NCI-H748 treated with DMSO at 0.1 percent for 48 hours (cell line): ENCODE measurements at regions not wholly inside any gene's neighbourhood (a gene's known extent, or its start where the extent isn't known, plus 50 kb on each side); places are given as distances from the start of the nearest gene placed in this dataset.

Experiments used
- DNase-seq: peaks from one replicate; lab custom pipeline; 2025; lab: John Stamatoyannopoulos, UW

DNA sequence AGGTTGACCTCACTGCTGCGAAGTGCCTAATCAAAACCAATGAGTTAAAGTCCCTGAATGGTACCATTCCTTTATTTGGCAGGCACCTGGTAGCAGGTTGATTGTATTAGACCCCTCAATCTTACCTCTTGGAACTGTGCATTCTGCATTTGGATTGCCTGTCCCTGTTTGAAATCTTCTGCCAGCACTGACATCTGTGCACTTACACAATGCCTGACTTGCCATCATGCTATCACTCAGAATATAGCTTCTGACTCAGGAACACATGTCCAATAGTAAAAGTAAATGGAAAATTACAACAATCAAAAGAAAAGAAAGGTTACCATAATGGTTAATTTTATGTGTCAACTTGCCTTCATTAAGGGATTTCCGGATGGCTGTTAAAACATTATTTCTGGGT is 366.0 kb upstream of the PDGFD start:
- no peak for DNase-seq

DNA sequence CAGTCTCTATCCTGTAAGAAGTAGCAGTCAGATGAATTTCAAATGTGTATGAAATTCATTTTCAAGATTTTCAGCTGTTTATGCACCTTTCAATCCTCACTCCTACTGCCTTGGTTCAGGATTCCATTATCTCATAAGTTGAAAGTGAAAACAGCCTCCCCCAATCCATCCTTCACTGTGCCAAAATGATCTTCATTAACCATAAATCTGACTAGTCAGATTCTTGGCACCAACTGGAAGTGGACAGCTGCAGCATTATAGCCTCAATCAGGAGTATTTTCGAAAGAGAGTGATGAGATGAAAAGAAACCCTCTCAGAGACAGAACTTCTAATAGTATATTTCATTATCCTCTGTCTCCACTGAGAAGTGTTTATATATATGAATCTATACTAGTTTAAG is 365.3 kb upstream of the PDGFD start:
- no peak for DNase-seq

DNA sequence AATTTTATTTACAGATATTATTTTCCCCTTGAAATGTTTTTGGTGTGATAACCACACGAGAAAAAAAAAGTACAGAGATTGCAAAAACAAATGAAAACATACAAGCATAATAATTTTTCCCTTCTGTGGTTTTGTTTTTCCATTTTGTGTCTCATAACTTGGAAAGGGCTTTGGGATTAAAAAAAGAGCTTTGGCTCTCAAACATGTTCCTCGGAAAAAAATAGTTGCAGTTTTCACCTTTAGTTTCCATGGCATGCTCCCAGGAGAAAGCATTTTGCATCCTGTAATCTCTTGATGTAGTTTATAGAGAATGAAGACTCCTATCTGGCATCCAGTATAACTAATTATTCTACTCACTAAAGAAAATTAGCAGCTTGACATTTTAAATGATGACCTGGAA is 362.1 kb upstream of the PDGFD start:
- no peak for DNase-seq

DNA sequence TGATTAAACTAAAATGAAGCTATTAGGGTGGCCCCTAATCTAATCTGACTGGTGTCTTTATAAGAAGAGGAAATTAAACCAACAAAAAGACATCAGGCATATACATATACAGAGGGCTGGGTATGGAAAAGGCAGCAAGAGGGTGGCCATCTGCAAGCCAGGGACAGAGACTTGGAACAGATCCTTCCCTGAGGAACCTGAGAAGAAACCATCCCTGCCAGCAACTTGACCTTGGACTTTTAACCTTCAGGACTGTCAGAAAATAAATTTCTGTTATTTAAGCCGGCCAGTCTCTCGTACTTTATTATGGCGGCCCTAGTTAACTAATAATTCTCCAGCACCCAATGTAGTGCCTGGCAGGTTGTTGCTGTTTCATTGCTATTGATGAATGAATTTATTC is 361.5 kb upstream of the PDGFD start:
- DNase-seq, result no peak

DNA sequence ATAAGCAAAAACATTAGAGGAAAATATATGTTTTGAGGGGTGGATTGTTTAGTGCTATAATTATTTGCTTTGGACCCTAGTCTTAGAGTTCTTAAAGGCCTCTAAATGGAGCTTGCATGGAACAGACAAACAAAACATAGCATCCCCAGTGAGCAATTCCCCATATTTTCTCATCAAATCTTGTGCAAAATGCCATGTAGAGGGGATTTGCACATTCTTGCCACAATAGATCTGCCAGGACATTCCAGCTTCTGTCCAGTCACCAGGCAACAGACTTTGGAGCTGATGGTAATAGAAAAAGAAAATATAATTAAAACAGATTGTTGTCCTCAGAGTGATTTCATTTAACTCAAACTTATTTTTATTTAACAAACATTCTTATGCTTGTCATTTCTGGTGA is 360.3 kb upstream of the PDGFD start:
- DNase-seq, result no peak

DNA sequence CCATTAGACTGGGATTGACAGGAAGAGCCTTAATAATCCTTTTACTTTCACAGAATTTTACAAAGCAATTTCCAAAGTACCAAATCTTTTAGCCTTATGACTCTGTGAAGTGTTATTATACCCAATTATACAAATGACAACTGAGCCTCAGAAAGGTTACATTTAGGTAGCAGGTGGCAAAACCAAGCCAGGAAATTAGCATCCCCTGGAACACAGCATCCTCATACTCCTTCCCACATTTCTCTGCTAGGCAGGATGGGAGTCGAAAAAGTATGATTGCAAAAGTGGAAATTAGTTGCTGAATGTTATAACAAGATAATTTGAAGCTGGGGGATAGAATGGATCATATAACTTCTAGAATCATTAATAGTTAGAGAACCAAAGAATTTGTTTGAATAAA is 359.7 kb upstream of the PDGFD start:
- DNase-seq, result no peak

DNA sequence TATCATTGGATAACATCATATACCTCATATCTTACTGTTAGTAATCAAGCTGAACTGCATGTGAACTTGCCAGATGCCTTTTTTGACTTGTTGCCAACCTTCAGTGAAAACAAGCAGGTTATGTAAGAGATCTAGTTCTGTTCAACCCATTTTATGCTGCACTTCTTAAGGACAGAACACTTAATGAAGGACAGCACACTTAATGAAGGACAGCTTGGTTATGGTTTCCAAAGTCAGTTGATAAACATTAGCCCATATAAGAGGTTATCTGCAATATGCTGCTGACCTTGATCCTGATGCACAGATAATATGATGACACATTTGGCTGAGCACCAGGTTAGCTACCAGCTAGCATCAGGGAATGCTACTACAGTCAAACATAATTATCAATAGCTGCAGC is 358.7 kb upstream of the PDGFD start:
- no peak for DNase-seq

DNA sequence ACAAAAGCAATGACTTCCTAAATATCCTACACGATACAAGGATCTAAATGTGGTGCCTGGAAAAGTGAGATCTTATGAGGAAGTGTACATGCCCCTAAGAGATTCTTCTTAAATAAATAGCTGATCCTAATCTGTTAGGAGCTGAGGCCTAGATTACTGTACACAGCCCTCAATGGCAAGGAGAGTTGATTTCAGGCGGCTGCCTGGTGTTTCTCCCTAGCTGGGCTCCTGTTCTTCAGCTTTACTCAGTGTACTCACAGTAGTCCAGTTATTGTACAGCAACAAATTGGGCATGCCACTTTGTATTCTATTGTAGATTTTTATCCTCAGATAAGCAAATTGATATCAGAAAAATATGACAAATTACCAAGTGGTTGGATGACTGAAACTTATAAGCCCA is 358.2 kb upstream of the PDGFD start:
- DNase-seq, result no peak

DNA sequence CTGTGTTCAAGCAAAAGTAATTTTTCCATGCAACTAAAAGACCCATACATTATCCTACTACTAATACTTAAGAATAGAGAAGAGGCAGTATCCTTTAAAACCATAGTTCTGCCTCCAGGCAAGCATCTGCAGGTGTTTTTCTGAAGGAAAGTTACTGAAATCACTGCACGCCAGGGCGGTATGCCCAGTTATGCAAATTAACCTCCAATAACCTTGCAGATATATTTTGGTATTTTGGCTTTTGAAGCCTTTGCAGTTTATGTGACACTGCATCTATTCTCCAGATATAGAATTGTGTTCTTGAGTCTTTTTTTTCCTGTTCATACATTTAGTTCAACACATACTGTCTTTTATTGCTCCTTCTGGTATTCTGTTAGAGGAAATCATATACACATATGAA is 346.2 kb upstream of the PDGFD start:
- DNase-seq, result no peak

DNA sequence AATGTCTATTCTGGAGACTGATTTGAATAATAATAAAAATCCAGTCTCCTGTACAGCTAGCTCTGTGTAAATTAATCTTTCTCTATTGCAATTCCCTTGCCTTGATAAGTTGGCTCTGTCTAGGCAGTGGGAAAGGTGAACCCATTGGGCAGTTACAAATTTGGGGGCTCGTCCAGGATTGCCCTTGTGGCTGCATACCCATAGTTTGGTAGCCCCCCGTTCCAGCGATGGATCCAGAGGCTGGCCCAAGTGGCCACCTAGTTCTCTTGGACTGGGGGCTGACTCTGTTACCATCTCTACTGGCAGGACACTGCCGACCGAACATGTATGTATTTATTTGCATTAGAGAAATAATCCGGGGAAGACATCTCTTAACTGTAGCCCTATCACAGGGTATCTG is 326.2 kb upstream of the PDGFD start:
- DNase-seq, result no peak

DNA sequence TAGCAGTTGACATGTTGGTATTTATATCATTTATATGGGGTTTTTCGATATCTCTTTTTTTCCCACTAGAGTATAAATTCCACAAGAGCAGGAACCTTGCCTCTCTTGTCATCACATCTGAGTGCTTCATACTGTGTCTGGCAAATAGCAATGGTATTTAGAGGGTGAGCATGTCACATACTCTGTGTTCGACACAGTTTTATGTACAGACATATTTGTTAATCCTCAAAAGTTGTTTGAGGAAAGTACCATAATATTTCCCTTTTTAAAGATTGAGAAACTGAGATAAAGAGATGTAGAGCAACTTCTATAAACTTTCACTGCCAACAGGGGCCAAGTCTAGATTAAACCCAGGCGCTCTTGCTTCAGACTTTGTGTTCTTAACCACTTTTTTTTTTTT is 324.6 kb upstream of the PDGFD start:
- DNase-seq, result no peak

DNA sequence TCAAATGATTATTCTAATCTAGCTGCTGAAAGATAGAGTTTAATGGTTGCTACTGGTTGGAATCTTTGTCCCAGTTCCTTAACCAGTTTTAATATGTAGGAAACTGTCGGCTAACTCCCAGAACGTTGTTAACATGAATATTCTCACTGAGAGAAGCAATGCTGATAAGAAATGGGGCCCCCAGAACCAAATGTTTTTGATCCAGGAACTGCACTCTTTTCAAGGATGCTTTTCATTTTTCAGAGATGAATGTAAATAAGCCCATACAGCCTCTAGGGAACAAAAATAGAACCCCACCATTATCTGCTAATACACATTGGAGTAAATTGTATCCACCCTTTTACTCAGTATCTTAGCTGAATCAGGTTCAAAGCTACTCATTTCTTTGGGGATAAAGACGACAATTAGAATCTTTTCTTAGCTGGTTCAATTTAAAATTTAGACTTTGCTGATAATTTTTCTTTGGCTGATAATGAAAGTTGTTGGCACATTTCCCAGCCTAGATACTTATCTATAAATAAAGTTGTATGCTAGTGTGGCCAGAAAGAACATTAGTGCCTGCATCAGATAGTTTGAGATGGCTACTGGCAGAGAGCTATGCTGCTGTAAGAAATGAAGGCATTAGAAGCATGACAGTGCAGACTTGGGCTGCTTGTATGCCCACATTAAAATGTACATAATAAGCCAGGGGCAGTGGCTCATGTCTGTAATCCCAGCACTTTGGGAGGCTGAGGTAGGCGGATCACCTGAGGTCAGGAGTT is 323.3 kb upstream of the PDGFD start:
- DNase-seq, result no peak

DNA sequence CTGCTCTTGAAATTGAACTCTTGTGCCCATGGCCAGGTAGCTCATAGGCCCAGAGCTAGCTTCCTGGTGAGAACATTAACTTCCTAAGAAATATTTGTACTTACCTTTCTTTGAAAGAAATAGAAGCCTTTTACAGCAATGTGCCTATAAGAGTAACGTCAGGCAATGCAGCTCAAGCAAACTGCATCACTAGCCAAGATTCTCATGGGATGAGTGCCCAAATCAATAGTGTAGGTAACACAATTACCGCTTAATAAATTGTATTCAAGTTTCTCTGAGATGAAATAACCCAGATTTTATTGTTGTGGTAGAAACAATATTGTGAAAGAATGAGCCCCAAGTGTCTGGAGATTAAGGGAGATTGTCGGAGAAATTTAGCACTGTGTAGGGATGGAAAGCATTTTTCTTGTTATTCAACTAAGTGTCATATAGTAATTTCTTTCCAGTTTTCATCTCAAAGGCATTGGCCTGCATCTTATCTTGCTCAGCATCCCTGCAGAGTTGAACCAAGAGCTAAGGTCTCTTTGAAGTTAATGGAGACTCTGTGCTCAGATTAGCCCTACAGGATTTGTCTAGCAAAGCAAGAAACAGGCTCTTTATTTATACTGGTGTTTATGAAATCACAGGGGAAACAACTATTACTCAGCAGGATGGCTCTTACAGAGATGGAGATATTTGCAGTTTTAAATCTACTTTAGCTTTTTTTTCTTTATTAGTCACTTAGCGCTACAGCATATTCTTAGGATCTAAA is 321.0 kb upstream of the PDGFD start:
- no peak for DNase-seq

DNA sequence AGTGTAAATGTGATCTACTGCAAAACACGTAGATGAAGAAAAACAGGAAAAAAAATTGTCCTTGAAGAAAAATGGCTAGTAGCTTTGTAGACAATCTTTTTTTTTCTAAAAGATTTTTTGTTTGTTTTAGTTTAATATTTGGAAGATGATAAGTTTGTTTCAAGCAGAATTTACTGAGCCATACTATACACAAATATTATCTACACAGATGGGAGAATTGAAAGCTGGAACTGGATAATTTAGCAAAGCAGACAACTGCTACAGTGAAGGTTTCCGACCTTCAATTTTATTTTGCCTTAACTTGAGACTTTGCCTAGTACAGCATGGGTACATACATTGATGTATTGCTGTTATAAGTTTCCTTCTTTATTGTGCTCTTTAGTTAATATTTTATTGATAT is 313.0 kb upstream of the PDGFD start:
- DNase-seq, result no peak

DNA sequence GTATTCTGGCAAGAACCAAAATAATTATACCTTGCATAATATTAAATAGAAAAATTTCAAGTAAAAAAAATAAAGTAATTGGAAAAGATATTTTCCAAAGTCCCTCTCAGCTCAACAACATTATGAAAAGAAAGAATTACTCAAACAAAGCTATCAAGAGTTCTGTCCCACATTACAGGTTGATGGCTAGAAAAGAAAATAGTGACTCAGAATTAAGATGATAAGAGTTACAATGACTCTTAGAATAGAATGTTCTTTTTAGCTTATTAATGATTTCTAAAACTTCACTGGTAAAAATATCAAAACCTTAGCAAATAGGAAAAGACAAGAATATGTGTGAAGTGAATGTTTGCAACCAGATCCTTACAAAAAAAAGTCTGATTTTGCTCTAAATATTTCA is 312.5 kb upstream of the PDGFD start:
- DNase-seq, result no peak

DNA sequence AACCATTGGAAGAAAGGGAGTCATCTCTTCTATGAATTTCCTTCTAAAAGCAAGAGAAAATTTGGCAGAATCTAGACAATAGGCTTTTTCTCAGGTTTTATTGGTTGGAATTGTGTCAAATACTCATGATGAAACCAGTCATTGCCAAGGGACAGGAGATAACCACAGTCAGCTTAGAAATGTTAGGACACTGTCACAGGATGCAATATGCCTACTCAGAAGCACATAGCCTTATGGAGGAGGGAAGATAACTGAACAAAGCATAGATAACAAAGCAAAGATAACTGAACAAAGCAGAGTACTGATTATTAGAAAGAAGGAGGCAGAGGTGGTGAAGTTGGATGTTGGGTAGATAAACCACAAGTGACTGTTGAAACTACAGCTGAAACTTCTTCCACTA is 303.5 kb upstream of the PDGFD start:
- DNase-seq, result no peak

DNA sequence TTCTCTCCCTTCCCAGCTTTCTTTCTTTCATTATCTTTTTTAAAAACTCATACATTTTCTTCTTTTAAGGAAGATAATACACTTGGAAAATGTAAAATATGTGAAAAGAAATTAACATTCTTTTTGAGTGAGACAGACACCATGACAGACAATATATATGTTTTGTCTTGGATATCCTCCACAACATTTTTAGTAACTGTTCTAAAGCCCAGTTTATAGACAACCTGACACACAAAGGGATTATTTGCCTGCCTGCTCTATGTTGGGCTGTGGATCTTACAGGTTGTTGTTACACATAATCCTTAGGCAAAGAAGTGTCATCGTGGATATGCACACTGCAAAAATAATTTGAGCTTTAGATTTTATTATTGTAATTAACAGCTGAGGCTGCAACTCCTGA is 301.4 kb upstream of the PDGFD start:
- no peak for DNase-seq

DNA sequence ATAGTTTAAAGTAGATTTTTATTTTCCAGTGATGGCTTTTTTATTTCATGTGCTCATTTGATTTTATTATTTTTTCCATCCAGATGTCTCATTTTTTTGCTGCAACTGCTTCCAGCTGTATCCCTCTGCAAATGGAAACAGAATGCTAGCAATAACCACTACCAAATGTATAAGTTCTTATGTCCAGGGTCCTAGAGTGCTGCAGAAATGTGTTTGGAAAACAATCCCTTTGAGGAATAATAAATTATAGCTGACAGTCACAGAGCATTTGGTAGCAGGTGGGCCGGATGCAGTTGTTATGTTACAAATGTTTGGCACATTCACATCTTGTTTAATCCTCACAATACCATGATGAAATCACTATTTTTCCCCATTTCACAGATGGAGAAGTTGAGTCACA is 300.7 kb upstream of the PDGFD start:
- DNase-seq, result no peak

DNA sequence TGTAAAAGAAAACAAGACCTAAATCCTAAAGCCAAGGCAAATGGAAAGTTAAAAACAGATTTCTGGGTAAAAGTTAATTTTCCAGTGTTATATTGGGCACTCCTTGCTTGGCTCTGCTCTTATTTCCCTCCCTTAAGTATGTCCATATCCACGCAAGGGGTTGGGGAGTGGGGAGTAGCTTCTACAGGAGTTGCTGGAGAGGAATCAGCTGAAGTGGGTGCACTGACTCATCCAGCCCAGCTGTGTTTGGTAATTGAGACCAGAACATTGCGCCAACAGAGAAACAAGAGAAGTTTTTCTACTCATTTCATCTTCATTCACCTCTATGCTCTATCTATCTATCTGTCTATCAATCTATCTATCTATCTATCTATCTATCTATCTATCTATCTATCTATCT is 298.4 kb upstream of the PDGFD start:
- no peak for DNase-seq

DNA sequence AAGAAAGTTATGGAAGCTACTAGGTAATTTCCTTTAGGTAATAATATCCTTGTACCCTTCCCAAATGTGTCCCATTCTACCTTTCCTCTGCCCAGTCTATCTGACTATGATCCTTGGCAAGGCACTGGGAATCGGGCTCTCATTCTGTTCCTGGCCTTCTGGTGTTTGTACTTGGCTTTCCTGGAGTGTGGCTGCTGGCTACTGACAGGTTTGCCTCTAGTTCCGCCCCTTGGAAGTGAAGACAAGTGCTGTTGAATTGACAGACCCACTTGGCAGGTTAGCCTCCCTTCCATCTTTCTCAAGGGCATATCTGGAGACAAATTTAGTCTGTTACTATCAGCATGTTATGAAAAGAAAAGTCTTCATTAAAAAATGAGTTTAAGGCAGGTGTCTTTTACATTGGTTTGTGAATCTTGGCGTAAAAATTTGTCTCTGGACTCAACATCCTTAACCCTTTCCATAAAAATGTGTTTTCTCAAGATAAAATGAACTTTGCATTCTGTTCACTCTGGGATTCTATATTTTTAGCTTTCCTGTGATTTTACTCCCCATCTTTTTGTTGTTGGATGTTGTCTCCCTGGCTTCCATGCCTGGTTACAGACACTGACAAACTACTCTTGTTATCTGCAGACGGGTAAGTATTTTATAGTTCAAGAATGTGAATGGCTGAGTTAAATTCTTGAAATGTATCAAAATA is 287.4 kb upstream of the PDGFD start:
- DNase-seq, result no peak

DNA sequence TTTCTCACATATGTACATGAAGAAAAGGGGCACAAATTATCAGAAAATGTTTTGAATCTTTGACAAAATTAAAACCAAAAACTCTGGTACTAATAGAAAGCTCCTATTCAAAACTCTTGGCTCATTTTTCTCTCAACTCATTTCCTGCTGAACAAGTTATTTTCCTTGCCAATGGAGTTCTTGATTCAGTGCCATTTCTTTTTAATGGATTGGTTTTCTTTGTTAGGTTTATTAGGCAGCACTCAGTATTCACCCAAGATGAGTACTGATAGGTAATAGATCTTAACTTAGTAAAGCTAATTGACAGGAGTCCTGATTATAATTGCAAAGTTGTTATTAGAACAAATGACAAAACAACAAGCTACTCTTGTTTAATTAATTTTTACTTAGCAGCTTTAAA is 279.4 kb upstream of the PDGFD start:
- no peak for DNase-seq

DNA sequence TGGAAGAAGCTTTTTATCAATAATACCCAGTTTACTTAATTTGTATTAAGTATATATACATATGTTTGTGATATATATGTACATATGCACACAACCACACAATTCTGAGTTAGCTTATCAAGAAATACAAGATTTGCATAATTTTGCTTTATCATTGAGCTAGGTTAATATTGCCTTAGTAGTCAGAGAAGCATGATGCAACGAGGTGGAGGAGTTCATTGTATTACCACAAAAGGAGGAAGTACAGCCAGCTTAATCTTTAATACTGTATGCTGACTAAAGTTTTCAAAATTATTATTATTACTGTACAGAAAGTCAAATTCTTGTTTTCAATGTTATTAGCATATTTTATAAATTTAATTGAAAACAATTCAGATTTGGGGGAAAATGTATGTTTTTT is 278.4 kb upstream of the PDGFD start:
- no peak for DNase-seq

DNA sequence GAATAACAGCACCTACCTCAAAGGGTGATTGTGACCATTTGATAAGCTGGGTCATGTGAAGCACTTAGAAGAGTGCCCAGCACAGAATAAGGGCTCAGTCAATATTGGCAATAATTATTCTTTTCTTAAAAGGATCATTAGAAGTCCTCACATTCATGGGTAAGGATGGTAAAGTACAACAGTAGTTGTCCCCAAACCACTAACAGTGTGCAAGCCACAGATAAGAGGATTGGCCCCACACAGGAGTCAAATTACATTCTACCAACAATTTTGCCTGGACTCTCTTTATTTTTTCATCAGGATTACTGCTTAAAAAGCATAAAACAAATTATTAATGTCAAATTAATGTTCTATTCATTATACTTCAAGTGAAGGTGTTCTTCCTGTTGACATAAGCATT is 271.5 kb upstream of the PDGFD start:
- DNase-seq, result no peak
